Ovary (tissue), 7 donors: ENCODE measurements at regions not wholly inside any gene's neighbourhood (a gene's known extent, or its start where the extent isn't known, plus 50 kb on each side); places are given as distances from the start of the nearest gene placed in this dataset.

Source experiments
- DNase-seq, 5 donors: peaks; one replicate each; pipeline ENCODE4 v3.0.0-alpha.2; 2019 to 2020
- H3K27ac ChIP-seq, 2 donors: fragments of 200-600 bp; one replicate each; pipeline versions ENCODE4 v1.5.1 to v1.8.0; 2019 to 2022
- H3K27me3 ChIP-seq: fragments of 200-600 bp; one replicate; pipeline ENCODE4 v1.8.0; 2022
- H3K36me3 ChIP-seq: fragments of 200-600 bp; sonication (generic); one replicate; pipeline ENCODE4 v1.5.1; 2019
- H3K4me1 ChIP-seq: one replicate; pipeline ENCODE4 v1.8.1; 2013; ENCODE audit warnings: mild to moderate bottlenecking, moderate library complexity; ENCODE audit not compliant: insufficient read depth
- H3K4me3 ChIP-seq: fragments of 200-600 bp; sonication (generic); one replicate; pipeline ENCODE4 v1.5.1; 2017
- H3K9me3 ChIP-seq, 2 donors: fragments of 200-600 bp in 1 of 2; sonication (generic) in 1 of 2; one replicate each; pipeline versions ENCODE4 v1.5.1 to v1.8.1; 2013 to 2019; ENCODE audit warnings: mild to moderate bottlenecking in 1 of 2, moderate library complexity in 1 of 2
- EP300 ChIP-seq: sonication (generic); formaldehyde crosslinking; IDR thresholded peaks from one replicate; pipeline ENCODE4 v1.6.1; 2017; ENCODE audit warnings: antibody characterized with exemption
- POLR2A ChIP-seq: fragments of 450-650 bp; IDR thresholded peaks from one replicate; pipeline ENCODE4 v1.6.1; 2017; ENCODE audit warnings: antibody characterized with exemption, mild to moderate bottlenecking, moderate library complexity
- WGBS, 3 donors: extraction: QIAGEN DNeasy Blood & Tissue Kit in 1 of 3; methylation state at CpG; one replicate each; pipeline versions ENCODE4 v1.1.5 to v1.1.7; 2013 to 2017; 5-methylcytosine and 5-hydroxymethylcytosine counted together
- intact Hi-C, 4 donors: fragments of 100-400 bp; cut with DNase I; formaldehyde crosslinking; loops; one replicate each; pipeline versions ENCODE4 v1.11.0 to v1.15.1; 2022 to 2023
- TF ChIP-seq, protein P1 (sequence below), 3 donors: fragments of 450-650 bp in 2 of 3; fragments of 200-600 bp in 1 of 3; IDR thresholded peaks; one replicate each; pipeline versions ENCODE4 v1.5.1 to v1.8.0; 2016 to 2022; ENCODE audit warnings: antibody characterized with exemption in 3 of 3, mild to moderate bottlenecking in 1 of 3
- donor health status: DM: no; HTN: no; CAD: no; lungs with moderate emphysema.
- donor health status: DM: no; HTN: no; CAD: no.
- donor health status: Bipolar disorder and iron deficiency.
- donor health status: DM: no; HTN: no; CAD: no.
- donor health status: DM: yes; HTN: yes; CAD: no.

DNA sequence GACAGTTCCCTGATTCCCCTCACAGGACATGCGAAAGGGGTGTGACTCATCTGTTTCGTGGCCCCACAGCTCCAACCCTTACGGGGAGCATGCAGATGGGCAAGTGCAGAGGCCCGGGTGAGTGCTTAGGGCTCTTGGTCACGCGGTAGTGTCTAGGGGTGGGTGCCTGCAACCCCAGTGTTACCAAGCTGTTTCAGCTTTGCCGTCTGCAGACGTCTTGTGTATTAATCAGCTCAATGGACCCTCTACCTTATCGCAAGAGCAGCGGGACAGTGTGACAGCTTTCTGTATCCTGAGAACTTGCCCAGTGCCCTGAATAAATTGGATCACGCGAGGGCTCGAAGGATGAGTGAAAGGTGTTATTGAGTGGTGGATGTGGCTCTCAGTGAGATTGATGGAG lies 816.4 kb upstream of the ANO3 start:
- Histone ChIP-seq H3K9me3 (no peaks in the 10 kb centered on the region), H3K27ac (no peak overlapping the region), H3K36me3 (no peaks in the 10 kb centered on the region), H3K27me3 (no peaks in the 10 kb centered on the region), H3K4me3 (no peak overlapping the region), H3K4me1 (no peaks in the 10 kb centered on the region)
- no peak for DNase-seq
- intact Hi-C loops: no loop called here
- WGBS, 3 donors: 95% methylated on average over 13 of the region's 13 CpGs
- TF ChIP-seq, protein P1, sequence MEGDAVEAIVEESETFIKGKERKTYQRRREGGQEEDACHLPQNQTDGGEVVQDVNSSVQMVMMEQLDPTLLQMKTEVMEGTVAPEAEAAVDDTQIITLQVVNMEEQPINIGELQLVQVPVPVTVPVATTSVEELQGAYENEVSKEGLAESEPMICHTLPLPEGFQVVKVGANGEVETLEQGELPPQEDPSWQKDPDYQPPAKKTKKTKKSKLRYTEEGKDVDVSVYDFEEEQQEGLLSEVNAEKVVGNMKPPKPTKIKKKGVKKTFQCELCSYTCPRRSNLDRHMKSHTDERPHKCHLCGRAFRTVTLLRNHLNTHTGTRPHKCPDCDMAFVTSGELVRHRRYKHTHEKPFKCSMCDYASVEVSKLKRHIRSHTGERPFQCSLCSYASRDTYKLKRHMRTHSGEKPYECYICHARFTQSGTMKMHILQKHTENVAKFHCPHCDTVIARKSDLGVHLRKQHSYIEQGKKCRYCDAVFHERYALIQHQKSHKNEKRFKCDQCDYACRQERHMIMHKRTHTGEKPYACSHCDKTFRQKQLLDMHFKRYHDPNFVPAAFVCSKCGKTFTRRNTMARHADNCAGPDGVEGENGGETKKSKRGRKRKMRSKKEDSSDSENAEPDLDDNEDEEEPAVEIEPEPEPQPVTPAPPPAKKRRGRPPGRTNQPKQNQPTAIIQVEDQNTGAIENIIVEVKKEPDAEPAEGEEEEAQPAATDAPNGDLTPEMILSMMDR (IDR thresholded peaks at IDR 0.05): no peak
- TF ChIP-seq EP300: no peak
- no peak for TF ChIP-seq POLR2A

DNA sequence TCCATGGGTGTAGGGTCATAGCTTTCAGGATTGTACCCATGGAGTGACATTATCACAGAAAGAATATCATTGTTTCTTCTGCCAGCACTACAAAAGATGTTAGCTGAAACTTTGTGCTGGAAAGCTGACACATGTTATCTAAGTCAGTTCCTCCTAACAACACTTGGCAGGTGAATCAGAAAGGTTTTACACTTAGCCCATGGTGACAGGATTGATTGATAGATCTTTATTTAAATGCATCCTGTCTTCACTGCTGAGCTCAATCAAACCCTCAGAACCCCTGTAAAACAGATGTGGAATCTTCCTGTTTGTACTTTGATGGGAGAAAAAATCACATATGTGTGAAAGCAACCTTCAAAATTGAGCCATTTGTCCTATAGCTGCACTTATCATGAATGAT lies 811.5 kb upstream of the ANO3 start:
- Histone ChIP-seq H3K27me3 (no peaks in the 10 kb centered on the region), H3K36me3 (no peaks in the 10 kb centered on the region), H3K9me3 (no peaks in the 10 kb centered on the region), H3K4me3 (no peak overlapping the region), H3K4me1 (no peaks in the 10 kb centered on the region), H3K27ac (no peak overlapping the region)
- intact Hi-C loops: no loop called here
- no peak for TF ChIP-seq POLR2A
- no peak for TF ChIP-seq EP300
- TF ChIP-seq, protein P1 (IDR thresholded peaks at IDR 0.05): no peak
- no peak for DNase-seq

DNA sequence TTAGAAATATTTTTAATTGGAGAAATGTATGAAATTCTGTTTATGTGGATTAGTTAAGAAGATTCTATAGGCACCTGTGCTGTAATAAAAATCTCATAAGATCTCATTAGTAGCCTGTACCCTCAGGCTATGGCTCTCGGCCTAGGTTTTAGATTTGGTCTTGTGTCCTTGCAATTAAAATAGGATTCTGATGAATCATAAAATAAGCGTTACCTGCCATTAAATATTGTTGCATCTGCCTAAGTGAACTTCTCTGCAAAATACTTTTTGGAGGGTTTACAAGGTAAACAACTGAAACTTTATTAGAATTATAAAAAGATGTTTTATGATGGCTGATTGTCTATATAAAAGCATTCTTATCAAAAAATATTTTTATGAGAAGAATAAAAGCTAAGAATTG lies 804.1 kb upstream of the ANO3 start:
- Histone ChIP-seq H3K27ac (no peak overlapping the region), H3K4me3 (no peak overlapping the region), H3K9me3 (no peaks in the 10 kb centered on the region), H3K27me3 (no peaks in the 10 kb centered on the region), H3K4me1 (no peaks in the 10 kb centered on the region), H3K36me3 (no peaks in the 10 kb centered on the region)
- intact Hi-C loops: no loop called here
- no peak for DNase-seq
- WGBS, 3 donors: 89 to 93% (median 92%) methylated on average over 2 of the region's 2 CpGs
- TF ChIP-seq EP300 (no peak), POLR2A (no peak)
- TF ChIP-seq, protein P1 (IDR thresholded peaks at IDR 0.05): no peak

DNA sequence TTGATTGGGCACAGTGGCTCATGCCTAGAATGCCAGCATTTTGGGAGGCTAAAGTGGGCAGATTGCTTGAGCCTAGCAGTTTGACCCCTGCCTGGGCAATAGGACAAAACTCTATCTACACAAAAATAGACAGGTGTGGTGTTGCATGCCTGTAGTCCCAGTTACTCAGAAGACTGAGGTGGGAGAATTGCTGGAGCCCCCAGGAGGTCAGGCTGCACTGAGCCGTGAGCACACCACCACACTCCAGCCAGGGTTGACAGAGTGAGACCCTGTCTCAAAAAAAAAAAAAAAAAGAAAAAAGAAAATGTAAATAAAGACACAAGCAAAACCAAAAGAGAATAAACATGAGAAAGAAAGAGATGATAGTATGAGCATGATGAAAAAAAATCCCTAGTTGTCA lies 802.4 kb upstream of the ANO3 start:
- H3K27me3 ChIP-seq: no peaks in the 10 kb centered on the region

More for the DNA sequence above, 802.4 kb upstream of the ANO3 start:
- Histone ChIP-seq H3K4me1 (no peaks in the 10 kb centered on the region), H3K4me3 (no peak overlapping the region), H3K36me3 (no peaks in the 10 kb centered on the region), H3K27ac (no peak overlapping the region), H3K9me3 (no peaks in the 10 kb centered on the region)
- 75 to 87% (median 84%) methylated on average over 1 of the region's 1 CpG for WGBS, 3 donors
- TF ChIP-seq EP300 (no peak), POLR2A (no peak)
- TF ChIP-seq, protein P1 (IDR thresholded peaks at IDR 0.05): no peak
- DNase-seq: no peak
- intact Hi-C loops: no loop called here
